ENCODE measurements at regions not wholly inside any gene's neighbourhood (a gene's known extent, or its start where the extent isn't known, plus 50 kb on each side); places are given as distances from the start of the nearest gene placed in this dataset.

GRCh38 chr15:46178138-46178537 lies 543.3 kb downstream of the SQOR start:
- Mint-ChIP-seq H3K4me3 (no peak overlapping the region), H3K4me1 (ENCODE audit: low read depth) (no peaks in the 10 kb centered on the region), H3K36me3 (ENCODE audit: insufficient read depth in 2 of 2) (no peaks in the 10 kb centered on the region), H3K27ac (no peak overlapping the region), H3K27me3 (ENCODE audit: low read depth) (no peaks in the 10 kb centered on the region), H3K9me3 (peaks cover 1 to 8% of the 10 kb centered on the region in 2 donors)
- no peak for ATAC-seq (replicated peaks in 1 of 2)
- no peak for DNase-seq

- Mint-ChIP-seq H3K4me3 (no peak overlapping the region), H3K27ac (no peak overlapping the region), H3K27me3 (ENCODE audit: low read depth) (no peaks in the 10 kb centered on the region), H3K4me1 (ENCODE audit: low read depth) (no peaks in the 10 kb centered on the region), H3K36me3 (ENCODE audit: insufficient read depth in 2 of 2) (peaks cover 0 to 2% of the 10 kb centered on the region in 2 donors), H3K9me3 (peaks cover 3 to 7% of the 10 kb centered on the region in 2 donors)
- DNase-seq, result no peak
- no peak for ATAC-seq (replicated peaks in 1 of 2)
These were observed 572.5 kb downstream of the SQOR start for GRCh38 chr15:46207341-46207740.

GRCh38 chr15:46213551-46213950 lies 578.7 kb downstream of the SQOR start:
- H3K4me1 Mint-ChIP-seq (ENCODE audit: low read depth), result no peaks in the 10 kb centered on the region
- ATAC-seq (replicated peaks in 1 of 2), result no peak
- no peak overlapping the region for H3K4me3 Mint-ChIP-seq
- H3K27ac Mint-ChIP-seq, result no peak overlapping the region
- peaks cover 2 to 6% of the 10 kb centered on the region in 2 donors for H3K9me3 Mint-ChIP-seq
- no peaks in the 10 kb centered on the region for H3K27me3 Mint-ChIP-seq (ENCODE audit: low read depth)
- DNase-seq, result no peak
- H3K36me3 Mint-ChIP-seq (ENCODE audit: insufficient read depth in 2 of 2), result peaks cover 0 to 2% of the 10 kb centered on the region in 2 donors

GRCh38 chr15:46222826-46223225 lies 588.0 kb downstream of the SQOR start:
- no peaks in the 10 kb centered on the region for H3K4me1 Mint-ChIP-seq (ENCODE audit: low read depth)
- ATAC-seq (replicated peaks in 1 of 2) (no peak), DNase-seq (no peak)
- no peak overlapping the region for H3K4me3 Mint-ChIP-seq
- H3K27ac Mint-ChIP-seq, result no peak overlapping the region
- peaks cover 2 to 4% of the 10 kb centered on the region in 2 donors for H3K9me3 Mint-ChIP-seq
- no peaks in the 10 kb centered on the region for H3K27me3 Mint-ChIP-seq (ENCODE audit: low read depth)
- no peaks in the 10 kb centered on the region for H3K36me3 Mint-ChIP-seq (ENCODE audit: insufficient read depth in 2 of 2)

GRCh38 chr15:46229263-46229662 lies 594.4 kb downstream of the SQOR start:
- no peaks in the 10 kb centered on the region for H3K36me3 Mint-ChIP-seq (ENCODE audit: insufficient read depth in 2 of 2)
- H3K4me1 Mint-ChIP-seq (ENCODE audit: low read depth), result no peaks in the 10 kb centered on the region
- no peaks in the 10 kb centered on the region for H3K27me3 Mint-ChIP-seq (ENCODE audit: low read depth)
- DNase-seq (no peak), ATAC-seq (replicated peaks in 1 of 2) (no peak)
- H3K4me3 Mint-ChIP-seq, result no peak overlapping the region
- no peak overlapping the region for H3K27ac Mint-ChIP-seq
- H3K9me3 Mint-ChIP-seq, result peaks cover 0 to 4% of the 10 kb centered on the region in 2 donors

- H3K9me3 Mint-ChIP-seq, result peaks cover 0 to 2% of the 10 kb centered on the region in 2 donors
- DNase-seq (no peak), ATAC-seq (replicated peaks in 1 of 2) (no peak)
- no peaks in the 10 kb centered on the region for H3K4me1 Mint-ChIP-seq (ENCODE audit: low read depth)
- H3K36me3 Mint-ChIP-seq (ENCODE audit: insufficient read depth in 2 of 2), result no peaks in the 10 kb centered on the region
- H3K27ac Mint-ChIP-seq, result no peak overlapping the region
- H3K27me3 Mint-ChIP-seq (ENCODE audit: low read depth), result no peaks in the 10 kb centered on the region
- no peak overlapping the region for H3K4me3 Mint-ChIP-seq
These were observed 597.0 kb downstream of the SQOR start for GRCh38 chr15:46231786-46232185.

- H3K27me3 Mint-ChIP-seq (ENCODE audit: low read depth), result no peaks in the 10 kb centered on the region
- DNase-seq (no peak), ATAC-seq (replicated peaks in 1 of 2) (no peak)
- H3K9me3 Mint-ChIP-seq, result peaks cover 0 to 2% of the 10 kb centered on the region in 2 donors
- no peaks in the 10 kb centered on the region for H3K36me3 Mint-ChIP-seq (ENCODE audit: insufficient read depth in 2 of 2)
- no peak overlapping the region for H3K27ac Mint-ChIP-seq
- H3K4me1 Mint-ChIP-seq (ENCODE audit: low read depth), result no peaks in the 10 kb centered on the region
- H3K4me3 Mint-ChIP-seq, result no peak overlapping the region
These were observed 597.6 kb downstream of the SQOR start for GRCh38 chr15:46232471-46232870.

- Mint-ChIP-seq H3K27me3 (ENCODE audit: low read depth) (no peaks in the 10 kb centered on the region), H3K27ac (no peak overlapping the region), H3K36me3 (ENCODE audit: insufficient read depth in 2 of 2) (no peaks in the 10 kb centered on the region), H3K4me1 (ENCODE audit: low read depth) (no peaks in the 10 kb centered on the region), H3K4me3 (no peak overlapping the region), H3K9me3 (peaks cover 0 to 4% of the 10 kb centered on the region in 2 donors)
- no peak for DNase-seq
- no peak for ATAC-seq (replicated peaks in 1 of 2)
These were observed 608.1 kb downstream of the SQOR start for GRCh38 chr15:46242935-46243334.

- no peaks in the 10 kb centered on the region for H3K27me3 Mint-ChIP-seq (ENCODE audit: low read depth)
- H3K27ac Mint-ChIP-seq, result no peak overlapping the region
- peaks cover 2 to 4% of the 10 kb centered on the region in 2 donors for H3K9me3 Mint-ChIP-seq
- no peaks in the 10 kb centered on the region for H3K4me1 Mint-ChIP-seq (ENCODE audit: low read depth)
- no peaks in the 10 kb centered on the region for H3K36me3 Mint-ChIP-seq (ENCODE audit: insufficient read depth in 2 of 2)
- ATAC-seq (replicated peaks in 1 of 2) (no peak), DNase-seq (no peak)
- no peak overlapping the region for H3K4me3 Mint-ChIP-seq
These were observed 617.1 kb downstream of the SQOR start for GRCh38 chr15:46251903-46252302.

GRCh38 chr15:46258056-46258455 lies 623.2 kb downstream of the SQOR start:
- H3K4me1 Mint-ChIP-seq (ENCODE audit: low read depth), result no peaks in the 10 kb centered on the region
- H3K36me3 Mint-ChIP-seq (ENCODE audit: insufficient read depth in 2 of 2), result peaks cover 0 to 1% of the 10 kb centered on the region in 2 donors
- no peak overlapping the region for H3K4me3 Mint-ChIP-seq
- H3K27me3 Mint-ChIP-seq (ENCODE audit: low read depth), result no peaks in the 10 kb centered on the region
- H3K9me3 Mint-ChIP-seq, result peaks cover 0 to 6% of the 10 kb centered on the region in 2 donors
- DNase-seq (no peak), ATAC-seq (replicated peaks in 1 of 2) (no peak)
- H3K27ac Mint-ChIP-seq, result no peak overlapping the region

- DNase-seq (no peak), ATAC-seq (replicated peaks in 1 of 2) (no peak)
- no peak overlapping the region for H3K27ac Mint-ChIP-seq
- no peaks in the 10 kb centered on the region for H3K27me3 Mint-ChIP-seq (ENCODE audit: low read depth)
- H3K4me3 Mint-ChIP-seq, result no peak overlapping the region
- peaks cover 0 to 1% of the 10 kb centered on the region in 2 donors for H3K36me3 Mint-ChIP-seq (ENCODE audit: insufficient read depth in 2 of 2)
- peaks cover 0 to 4% of the 10 kb centered on the region in 2 donors for H3K9me3 Mint-ChIP-seq
- H3K4me1 Mint-ChIP-seq (ENCODE audit: low read depth), result no peaks in the 10 kb centered on the region
These were observed 626.1 kb downstream of the SQOR start for GRCh38 chr15:46260937-46261336.

GRCh38 chr15:46265664-46266347 lies 631.0 kb downstream of the SQOR start:
- H3K36me3 Mint-ChIP-seq (ENCODE audit: insufficient read depth in 2 of 2), result peaks cover 0 to 1% of the 10 kb centered on the region in 2 donors

GRCh38 chr15:46266661-46267060 lies 631.8 kb downstream of the SQOR start:
- no peaks in the 10 kb centered on the region for H3K36me3 Mint-ChIP-seq (ENCODE audit: insufficient read depth in 2 of 2)
- no peak for ATAC-seq (replicated peaks in 1 of 2)
- H3K27me3 Mint-ChIP-seq (ENCODE audit: low read depth), result no peaks in the 10 kb centered on the region
- H3K4me1 Mint-ChIP-seq (ENCODE audit: low read depth), result no peaks in the 10 kb centered on the region
- no peak overlapping the region for H3K27ac Mint-ChIP-seq
- H3K9me3 Mint-ChIP-seq, result peaks cover 0 to 1% of the 10 kb centered on the region in 2 donors
- DNase-seq, result no peak
- no peak overlapping the region for H3K4me3 Mint-ChIP-seq

More at GRCh38 chr15:46265664-46266347, 631.0 kb downstream of the SQOR start:
- ATAC-seq (replicated peaks in 1 of 2) (no peak), DNase-seq (no peak)
- H3K4me3 Mint-ChIP-seq, result no peak overlapping the region
- no peak overlapping the region for H3K27ac Mint-ChIP-seq
- no peaks in the 10 kb centered on the region for H3K4me1 Mint-ChIP-seq (ENCODE audit: low read depth)
- no peaks in the 10 kb centered on the region for H3K27me3 Mint-ChIP-seq (ENCODE audit: low read depth)
- peaks cover 0 to 1% of the 10 kb centered on the region in 2 donors for H3K9me3 Mint-ChIP-seq
